Superior temporal gyrus (tissue), 1 donor: ENCODE measurements at regions not wholly inside any gene's neighbourhood (a gene's known extent, or its start where the extent isn't known, plus 50 kb on each side); places are given as distances from the start of the nearest gene placed in this dataset.

Experiments used
- DNase-seq: peaks from one replicate; pipeline ENCODE4 v3.0.0-alpha.2; 2016; ENCODE audit errors: extremely low spot score

DNA sequence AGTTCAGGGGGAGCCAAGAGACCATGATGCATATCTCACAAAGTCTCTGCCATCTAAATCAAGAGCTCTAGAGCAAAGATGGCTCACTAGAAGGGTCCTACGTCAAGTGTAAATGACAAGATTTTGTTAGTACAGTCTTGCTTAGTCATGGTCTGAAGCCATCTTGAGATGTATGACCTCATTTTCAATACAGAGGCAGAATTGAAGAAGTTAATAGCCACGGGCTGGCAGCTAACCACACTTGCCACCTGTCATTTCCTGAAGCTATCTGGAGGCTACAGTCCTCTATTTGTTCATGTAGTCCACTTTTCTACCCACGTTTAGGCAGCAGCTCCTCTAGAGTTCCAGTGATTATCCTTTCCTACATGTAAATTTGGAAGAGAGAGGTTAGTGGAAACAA, 231.7 kb upstream of the CDH12 start:
- DNase-seq = no peak

DNA sequence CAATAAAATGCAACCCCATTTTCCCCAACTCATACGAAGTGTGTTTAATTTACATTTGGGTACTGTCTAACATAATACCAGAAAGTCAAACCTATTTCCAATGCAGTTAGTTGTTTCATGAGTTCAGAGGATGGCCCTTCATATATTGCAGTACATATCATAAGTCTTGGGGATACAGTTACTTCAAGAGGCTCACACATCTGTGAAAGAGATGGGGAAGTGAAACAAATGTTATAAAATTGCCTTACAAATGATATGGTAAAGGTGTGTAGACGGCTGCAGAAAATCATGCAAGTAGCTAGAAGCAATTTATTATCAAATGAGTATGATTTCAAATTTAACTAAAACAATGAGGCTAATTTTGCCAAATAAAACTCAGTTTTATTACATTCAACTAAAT, 219.0 kb upstream of the CDH12 start:
- no peak for DNase-seq

DNA sequence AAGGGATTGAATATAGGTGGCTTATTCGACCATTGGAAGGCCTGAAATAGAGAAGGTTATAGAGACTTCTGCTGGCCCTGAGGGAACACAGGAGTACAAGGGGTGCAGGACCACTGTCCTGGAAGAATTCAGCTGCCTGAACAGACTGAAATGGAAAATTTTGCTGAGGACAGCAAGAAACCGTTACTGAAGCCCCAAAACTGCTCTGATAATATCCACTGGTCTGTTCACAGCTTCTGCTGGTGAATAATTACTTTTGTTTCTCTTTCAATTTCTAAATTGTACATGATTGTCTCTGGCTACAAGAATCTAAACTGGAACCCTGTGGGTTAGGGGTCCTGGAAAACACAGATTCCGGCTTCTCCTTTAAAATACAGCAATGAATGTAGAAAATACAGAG, 218.5 kb upstream of the CDH12 start:
- no peak for DNase-seq

DNA sequence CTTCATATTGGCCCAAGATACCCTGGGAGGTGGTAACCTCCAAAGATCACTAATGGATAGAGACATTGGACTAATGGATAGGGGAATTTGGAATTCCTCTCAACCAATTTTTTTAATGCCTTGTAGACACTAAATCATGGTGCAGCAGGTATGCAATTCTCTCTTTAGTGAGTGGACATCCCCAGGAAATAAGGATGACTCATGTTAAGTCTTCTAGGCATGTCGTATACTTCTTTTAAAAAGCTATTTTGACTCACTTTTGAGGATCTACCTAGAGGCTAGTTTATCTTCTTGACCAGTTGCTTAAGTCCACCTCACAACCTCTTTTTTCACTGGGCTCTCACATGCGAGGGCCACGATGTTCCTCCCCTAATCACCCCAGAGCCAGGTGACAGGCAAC, 211.6 kb upstream of the CDH12 start:
- no peak for DNase-seq

DNA sequence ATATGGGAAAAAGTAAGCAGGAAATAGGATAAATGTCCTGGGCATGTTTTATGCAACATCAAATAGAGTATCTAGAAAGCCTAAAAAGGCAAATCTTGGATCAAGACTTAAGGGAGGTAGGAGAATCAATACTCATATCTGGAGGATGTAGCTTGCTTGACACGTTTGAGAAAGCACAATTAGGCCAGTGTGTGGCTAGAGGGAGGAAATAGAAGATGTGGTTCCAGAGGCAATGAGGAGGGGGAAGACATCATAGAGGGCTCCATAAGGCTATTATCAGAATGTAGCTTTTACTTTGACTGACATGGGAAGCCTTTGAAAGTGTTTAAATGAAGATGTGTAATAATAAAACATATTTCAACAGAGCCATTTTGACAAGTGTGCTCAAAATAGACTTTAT, 200.7 kb upstream of the CDH12 start:
- no peak for DNase-seq

DNA sequence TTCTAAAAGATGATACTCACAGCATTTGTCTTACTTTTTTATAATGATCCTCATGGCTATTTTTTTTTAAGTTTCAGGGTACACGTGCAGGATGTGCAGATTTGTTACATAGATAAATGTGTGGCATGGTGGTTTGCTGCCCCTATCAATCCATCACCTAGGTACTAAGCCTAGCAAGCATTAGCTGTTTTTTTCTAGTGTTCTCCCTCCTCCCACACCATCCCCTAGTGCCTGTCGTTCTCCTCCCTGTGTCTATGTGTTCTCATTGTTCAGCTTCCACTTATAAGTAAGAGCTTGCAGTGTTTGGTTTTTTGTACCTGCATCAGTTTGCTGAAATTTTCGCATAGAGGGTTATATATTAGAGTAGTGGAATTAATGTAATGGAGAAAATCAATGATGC, 189.1 kb upstream of the CDH12 start:
- DNase-seq = no peak

DNA sequence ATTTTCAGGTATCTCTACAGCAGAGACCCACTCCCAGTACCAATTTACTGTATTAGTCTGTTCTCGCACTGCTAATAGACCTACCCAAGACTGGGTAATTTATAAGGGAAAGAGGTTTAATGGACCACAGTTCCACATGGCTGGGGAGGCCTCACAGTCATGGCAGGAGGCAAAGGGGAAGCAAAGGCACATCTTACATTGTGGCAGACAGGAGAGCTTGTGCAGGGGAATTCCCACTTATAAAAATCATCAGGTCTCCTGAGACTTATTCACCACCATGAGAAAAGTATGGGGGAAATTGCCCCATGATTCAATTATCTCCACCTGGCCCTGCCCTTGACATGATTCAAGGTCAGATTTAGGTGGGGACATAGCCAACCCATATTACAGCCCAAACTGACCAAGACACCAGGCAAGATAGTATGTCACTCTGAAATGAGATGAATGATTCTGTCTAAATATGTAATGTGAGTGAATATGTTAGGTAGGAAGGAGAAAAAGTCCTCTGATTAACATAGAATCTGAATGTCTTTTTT, 182.5 kb upstream of the CDH12 start:
- DNase-seq = no peak

DNA sequence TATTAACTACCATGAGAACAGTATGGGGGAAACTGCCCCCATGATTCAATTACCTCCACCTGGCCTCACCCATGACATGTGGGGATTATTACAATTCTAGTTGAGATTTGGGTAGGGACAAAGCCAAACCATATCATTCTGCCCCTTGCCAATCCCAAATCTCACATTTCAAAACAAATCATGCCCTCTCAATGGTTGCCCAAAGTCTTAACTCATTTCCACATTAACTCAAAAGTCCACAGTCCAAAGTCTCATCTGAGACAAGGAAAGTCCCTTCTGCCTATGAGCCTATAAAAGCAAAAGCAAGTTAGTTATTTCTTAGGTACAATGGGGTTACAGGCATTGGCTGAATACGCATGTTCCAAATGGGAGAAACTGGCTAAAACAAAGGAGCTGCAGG, 180.7 kb upstream of the CDH12 start:
- no peak for DNase-seq

DNA sequence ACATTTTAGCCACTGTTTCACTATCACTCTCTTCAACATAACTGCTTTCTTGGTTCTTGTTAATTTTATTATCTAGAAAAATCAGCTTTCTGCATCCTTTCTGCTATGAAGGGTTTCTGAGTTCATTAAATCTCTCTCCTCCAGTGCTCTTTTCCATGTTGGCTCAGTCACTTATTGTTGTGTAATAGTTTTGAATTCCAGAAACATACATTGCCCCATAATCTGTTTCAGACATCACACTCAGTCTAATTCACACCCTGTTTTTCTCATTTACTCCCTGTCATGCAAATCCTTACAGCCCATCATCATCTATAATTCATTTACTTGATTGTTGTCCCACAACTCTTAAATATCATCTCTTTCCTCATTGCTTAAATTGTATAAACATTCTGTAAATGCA, 176.1 kb upstream of the CDH12 start:
- no peak for DNase-seq

DNA sequence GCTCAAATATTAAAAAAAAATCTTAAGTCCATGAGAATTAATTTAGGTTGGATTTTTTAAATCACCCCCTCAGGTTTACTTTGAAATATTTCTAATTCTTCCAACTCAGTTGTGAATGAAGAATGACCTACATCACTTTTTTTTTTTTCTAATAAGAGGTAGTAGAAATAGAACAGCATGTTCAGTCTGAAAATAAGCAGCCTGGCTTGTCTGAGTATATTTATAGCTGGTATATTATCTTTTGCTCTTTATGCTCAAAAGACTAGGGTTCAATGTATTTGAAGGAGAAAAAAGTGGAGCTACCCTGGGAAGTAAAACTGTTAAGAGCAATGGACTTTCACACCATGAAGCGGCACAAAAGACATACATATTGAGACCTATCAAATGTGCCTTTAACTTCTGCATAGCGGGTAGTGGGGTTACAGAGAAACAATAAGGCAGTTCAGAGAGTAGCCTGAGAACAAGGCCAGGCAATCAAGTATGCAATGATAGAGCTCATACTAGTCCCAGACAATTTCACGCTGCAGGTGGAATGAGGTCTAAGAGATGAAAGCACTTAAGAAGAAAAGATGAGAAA, 175.4 kb upstream of the CDH12 start:
- DNase-seq = no peak

DNA sequence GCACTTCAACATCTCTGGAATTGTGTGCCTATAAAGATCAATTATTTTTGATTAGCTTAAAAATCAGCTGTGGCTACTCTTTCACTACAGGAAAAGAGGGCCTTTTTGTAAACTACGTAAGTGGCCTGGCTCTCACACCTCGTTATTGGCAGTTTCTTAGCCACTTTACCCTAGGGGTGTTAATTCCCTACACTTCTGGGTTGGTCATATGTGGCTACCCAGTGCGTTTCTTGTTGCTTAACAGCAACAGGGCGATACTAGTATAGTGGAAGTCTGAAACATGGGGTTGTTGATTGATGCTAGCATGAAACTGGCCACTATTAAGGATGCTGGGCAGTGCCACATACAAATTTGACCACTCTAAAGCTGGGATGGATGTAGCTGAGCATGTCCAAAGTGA, 174.7 kb upstream of the CDH12 start:
- no peak for DNase-seq

DNA sequence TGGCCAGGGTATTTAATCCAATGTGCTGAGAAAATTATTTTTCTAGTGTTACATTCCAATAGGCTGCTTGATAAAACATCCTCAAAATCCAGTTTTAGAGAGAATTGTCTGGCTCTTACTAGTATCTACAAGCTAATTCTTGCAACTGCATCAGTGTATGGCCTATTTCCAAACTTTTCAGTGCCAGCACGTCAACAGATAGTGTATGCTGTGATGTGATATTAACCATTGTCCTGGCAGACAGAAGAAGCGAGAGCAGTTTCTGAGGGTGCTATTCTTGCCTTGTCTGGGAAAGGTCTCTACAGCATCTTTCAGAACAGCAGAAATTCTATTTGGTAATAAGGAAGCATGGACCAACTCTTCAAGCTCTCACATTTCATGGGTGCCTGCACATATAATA, 174.2 kb upstream of the CDH12 start:
- DNase-seq = no peak

DNA sequence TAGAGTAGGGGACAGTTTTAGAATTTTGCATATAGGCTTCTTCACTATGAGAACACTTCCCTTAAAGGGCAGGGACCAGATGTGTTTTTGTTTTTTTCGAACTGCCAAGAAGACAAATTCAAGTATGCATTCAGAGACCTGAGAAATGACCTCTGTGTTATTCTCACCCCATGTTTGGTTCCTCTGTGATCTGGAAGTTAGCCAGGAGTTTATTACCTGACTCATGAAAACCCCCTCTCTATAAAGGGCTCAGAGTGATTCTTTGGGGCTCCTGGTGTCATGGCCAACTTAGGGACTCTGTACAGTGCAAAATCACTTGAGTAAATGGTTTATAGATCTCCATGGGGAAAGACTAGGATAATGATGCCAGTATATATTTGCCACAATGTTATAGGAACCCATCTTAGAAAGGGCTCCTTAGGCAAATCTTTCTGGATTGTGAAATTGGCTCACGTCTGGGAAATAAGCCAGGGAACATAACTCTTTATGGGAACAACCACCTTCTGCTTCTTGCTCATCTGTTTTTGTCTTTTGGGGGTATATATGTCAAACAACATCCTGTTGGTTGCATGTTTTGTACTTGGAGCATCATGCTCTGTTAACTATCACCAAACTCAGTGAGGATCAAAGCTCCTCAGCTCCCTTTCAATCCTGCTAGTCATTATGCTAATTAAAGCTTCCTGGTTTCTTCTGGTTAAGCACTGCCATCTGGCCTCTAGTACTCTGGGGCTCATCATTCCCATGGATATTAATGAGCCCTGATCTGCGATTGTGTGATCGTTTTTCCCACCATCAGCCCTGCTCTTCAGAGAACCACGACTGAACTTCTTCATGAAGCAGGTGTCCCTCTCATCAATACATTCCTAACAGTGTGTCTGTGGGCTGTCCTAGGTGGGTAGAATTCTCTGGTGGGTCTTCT, 173.4 kb upstream of the CDH12 start:
- no peak for DNase-seq

DNA sequence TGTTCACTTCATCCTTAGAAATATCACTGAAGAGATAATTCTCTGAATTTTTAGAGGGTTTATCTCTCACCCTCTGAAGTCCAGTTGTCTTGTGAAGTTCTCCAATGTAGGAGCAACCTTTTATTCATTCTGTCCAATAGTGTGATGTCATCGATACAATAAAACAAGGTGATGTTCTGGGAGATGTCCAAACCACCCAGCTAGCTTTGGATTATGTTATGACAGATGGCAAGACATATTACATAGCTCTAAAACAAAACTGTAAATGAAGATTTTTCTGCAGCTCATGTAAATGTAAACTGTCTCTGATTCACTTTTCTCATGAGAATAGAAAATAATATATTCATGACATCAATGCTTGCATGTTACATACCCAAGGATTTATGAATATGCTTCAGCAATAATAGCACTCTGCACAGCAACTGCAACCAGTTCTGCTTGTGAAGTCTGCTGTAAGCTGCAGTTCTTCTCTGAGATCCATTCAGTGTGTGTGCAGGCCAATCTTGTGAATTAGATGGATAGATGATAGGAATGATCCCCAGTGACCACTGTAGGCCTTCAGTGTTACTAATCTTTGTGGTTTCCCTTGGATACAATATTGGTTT, 172.6 kb upstream of the CDH12 start:
- no peak for DNase-seq

DNA sequence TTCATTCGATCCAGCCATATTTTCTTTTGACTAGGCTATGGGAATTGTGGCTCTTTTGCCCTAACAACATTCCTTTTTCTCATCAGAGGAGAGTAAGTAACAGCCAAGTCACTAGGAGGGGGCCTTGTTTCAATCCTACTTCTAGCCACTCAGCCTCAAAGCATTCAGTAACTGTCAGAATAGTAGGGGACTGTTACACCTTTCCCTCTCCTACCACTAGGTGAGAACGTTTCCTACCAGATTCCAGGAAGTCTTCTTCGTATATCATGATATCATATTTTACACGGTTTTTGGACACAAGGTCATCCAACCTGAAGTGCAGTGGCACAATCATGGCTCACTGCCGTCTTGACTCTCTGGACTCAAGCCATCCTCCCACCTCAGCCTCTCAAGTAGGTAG, 171.3 kb upstream of the CDH12 start:
- DNase-seq = no peak

DNA sequence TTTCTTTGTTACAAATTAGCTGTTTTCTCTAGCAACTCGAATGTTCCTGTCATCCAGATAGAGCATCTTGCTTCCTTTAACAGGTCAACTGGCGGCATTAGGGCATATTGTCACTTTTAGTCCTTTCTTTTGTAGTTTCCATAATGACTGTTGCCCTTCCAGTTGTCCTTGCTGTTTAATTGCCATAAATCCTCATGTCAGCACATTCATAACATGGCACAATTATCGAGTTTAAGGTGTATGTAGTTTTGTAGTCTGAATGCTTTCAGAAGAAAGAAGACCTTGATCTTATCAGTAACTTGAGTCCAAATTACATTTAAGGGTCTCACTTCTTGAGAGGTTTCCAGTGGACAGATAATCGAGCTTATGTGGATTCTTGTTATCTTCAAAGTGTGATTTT, 161.7 kb upstream of the CDH12 start:
- no peak for DNase-seq

DNA sequence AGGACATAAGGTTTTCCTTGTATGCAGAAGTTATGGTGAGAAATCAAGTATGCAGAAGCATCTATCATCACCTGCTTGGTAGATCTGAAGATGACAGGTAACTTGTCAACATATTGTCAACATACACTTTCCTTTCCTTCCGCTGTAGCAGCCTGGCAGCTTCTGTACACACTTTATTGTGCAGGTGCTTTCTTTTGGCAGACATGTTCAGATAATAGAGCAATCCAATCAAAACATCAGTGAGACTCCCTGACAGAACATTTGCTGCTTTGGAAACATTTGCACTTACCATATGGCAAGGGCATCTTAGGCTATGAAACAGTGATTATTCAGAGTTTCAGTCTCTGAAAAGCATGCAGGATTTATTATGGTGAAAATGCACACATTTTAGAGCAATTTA, 161.1 kb upstream of the CDH12 start:
- DNase-seq = no peak

DNA sequence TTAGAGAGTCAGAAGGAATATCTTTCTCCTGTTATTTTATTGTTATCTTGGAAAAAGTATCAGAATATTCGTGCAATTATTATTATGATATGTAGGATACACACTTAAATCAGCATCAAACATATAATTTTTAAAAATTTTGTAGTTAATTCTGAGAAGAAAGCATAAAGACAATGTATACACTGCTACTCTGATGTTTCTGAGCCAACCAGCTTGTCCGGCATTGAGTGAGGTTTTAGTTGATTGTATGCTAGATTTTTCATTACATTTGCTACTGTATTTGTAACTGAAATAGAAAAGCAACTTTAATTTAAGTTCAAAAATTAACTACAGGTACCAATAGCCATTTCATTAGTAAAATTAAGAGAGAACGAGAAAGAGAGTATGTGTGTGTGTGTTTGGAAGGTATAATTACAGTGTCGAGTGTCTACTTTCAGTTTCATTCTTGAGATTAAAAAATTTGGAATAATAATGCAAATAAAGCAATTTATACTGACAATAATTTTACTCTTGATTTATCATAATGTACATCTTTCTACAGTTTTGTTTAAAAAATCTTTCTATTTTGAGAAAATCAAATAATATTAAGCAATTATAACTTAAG, 160.4 kb upstream of the CDH12 start:
- DNase-seq = no peak

DNA sequence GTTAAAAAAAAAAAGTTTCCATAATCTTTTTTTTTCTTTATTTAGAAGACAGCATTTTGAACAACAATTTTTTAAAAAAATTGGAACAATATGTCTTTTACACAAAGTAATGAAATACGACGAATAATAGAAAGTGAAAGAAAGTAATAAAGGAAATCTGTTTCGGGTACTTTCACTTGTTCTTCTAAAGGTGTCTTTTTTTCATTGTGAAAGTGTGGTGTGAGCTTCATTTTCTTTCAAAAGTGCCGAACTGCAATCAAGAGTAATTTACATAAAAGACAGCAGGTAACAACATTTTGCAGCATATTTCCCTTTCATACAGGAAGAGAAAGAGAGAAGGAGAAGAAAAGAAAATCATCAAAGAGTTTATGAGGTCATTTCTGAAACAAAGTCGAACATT, 159.7 kb upstream of the CDH12 start:
- no peak for DNase-seq

DNA sequence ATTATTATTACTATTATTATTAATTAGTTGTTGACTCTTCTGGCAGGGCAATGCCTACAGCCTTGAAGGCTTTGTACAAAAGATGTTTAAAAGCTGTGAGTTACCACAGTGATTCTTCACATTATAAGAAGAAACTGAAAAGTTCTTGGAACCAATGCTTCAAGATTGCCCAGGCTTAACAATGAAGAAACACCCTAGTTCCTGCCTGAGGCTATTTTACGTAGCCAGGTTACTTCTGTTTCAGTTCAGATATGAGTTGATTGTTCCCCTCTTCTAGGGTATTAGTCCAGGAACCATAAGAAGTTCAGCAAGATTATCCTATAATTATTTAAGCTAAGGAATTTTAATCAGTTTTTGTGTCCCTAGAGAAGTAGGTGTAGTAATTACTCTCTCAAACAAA, 154.6 kb upstream of the CDH12 start:
- DNase-seq = no peak

DNA sequence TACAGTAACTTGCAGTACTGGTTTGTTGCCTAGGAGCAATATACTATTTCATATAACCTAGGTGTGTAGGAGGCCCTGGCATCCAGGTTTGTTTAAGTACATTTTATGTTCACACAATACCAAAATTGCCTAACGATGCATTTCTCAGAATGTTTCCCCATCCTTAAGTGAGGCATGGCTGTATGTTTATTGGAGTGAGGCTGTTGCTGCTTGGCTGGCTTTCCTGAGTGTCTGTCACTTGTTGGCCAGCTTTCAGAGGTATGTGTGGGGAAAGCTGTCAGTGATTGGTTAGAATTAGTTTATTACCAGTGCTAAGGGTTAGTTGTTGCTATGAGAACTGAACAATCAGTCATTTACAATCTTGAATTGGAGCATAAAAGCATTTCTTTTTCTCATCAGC, 154.1 kb upstream of the CDH12 start:
- DNase-seq = no peak

DNA sequence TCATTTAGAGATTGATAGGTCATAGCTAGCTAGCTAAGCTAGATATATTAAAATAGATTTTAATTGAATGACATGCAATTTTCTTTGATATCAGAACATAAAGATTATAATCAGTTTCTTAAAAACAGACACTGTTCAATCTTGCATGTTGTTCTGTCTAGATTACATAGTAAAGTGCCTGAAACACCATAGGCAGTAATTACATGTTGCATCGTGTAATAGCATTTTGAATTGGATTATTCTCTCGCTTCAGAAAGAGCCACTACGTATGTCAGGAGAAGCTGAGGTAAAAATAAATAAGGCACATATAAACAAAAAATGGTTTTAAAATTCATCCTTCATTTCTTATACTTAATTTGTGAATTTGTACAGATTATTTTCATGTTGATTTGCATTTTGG, 148.0 kb upstream of the CDH12 start:
- DNase-seq = no peak

DNA sequence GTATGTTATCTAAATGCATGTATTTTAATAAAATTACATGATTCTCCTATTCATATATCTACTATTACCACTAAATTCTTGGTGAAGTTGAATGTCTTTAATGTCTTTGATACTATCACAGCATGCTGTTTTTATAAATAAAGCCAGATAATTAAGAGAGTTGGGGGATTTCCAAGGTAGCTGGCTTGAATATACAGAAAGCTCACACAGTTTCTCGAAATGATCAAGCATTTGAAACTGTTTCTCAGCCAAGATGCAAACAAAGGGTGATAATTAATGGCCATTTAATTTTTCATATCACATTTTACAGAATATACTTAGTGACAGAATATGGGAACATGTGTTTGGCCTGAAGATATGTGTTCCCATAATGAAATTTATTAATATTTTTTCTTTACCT, 145.6 kb upstream of the CDH12 start:
- DNase-seq = no peak
